GM19035 (cell line): ENCODE measurements at regions not wholly inside any gene's neighbourhood (a gene's known extent, or its start where the extent isn't known, plus 50 kb on each side); places are given as distances from the start of the nearest gene placed in this dataset.
"Not testable (repeated sequence)": the region's sequence is repeated elsewhere in the genome, so short reads cannot be mapped to it uniquely, and the experiment has no call there.

Experiments
- ATAC-seq: cut with Tn5 transposase; IDR thresholded peaks from one replicate; pipeline ENCODE4 v1.9.1; 2021; ENCODE audit not compliant: unreplicated experiment

DNA sequence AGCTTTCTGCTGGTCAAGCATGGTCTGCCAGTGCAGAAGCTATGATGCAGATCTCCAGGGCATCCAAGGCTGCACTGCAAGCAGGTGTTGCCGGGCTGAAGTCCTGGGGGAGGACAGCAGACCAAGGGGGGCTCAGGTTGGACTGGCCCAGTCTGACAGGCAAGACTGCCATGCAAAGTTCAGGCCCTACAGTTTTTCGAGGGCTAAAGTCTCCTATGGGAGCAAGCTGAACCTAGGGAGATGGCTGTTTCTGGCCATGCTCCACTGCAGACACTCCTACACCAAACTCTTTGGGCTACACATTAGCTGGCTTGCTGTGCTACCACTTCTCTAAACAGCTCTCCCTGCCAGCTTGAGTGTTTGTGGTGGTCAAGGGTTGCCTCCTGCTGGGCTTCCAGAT lies 130.0 kb upstream of the SYNCRIP start:
- ATAC-seq = no peak

GRCh38 chr6:85771925-85772430 lies 129.3 kb upstream of the SYNCRIP start:
- no peak for ATAC-seq

DNA sequence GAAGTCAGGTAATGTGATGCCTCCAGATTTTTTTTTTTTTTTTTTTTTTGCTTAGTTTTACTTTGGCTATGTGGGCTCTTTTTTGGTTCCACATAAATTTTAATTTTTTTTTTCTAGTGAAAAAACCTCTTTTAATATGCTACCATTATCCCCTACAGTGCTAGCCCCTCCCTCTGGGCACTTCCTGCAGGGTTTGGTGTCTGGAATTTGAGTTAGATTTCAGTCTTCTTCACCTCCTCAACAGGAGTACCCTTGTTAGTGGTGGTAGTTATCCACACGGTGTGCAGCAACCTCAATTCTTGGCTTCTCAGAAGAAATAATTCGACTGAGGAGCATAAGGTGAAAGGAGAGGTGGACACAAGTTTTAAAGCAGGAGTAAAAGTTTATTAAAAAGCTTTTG lies 128.8 kb upstream of the SYNCRIP start:
- ATAC-seq = no peak

DNA sequence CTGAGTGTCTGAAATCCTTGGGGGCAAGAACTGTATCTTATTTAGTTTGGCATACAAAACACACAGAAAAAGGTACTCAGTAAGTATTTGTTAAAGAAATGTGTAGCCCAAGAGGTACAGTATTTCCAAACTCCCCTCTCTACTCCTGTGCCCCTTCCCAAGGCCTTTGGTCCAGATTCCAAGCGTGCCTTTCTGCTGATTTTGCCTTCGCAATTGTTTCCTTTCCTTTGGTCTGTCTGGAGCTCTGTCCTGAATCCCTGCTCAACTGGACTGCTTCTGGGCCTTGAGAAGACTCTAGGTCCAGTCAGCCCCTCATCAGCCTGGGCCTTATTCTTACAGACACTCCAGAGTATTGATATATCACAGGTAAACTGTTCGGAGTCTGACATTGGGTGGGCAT lies 122.2 kb upstream of the SYNCRIP start:
- no peak for ATAC-seq

- ATAC-seq = no peak
Observed at GRCh38 chr6:85756982-85757381, 114.3 kb upstream of the SYNCRIP start.

DNA sequence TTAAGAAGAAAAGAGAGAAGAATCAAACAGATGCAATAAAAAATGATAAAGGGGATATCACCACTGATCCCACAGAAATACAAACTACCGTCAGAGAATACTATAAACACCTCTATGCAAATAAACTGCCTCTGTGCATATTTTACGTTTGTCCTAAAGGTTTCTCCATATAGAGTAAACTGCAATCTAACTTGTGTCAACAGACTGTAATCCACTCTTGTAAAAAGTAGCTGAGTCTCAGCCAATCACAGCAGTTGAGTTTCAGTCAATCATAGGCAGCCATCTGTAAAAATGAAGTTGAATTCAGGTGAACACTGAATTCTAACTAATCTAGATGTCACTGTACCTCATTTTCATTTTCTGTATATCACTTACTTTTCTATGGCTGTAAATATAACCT lies 112.2 kb upstream of the SYNCRIP start:
- no peak for ATAC-seq

DNA sequence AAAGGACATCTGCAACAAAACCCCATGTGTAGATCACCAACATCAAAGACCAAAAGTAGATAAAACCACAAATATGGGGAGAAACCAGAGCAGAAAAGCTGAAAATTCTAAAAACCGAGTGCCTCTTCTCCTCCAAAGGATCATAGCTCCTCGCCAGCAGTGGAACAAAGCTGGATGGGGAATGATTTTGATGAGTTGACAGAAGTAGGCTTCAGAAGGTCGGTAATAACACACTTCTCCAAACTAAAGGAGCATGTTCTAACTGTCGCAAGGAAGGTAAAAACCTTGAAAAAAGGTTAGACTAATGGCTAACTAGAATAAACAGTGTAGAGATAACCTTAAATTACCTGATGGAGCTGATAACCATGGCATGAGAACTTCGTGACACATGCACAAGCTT lies 109.9 kb upstream of the SYNCRIP start:
- ATAC-seq = no peak

- ATAC-seq = no peak
Observed at GRCh38 chr6:85751374-85752055, 108.8 kb upstream of the SYNCRIP start.

GRCh38 chr6:85750146-85750545 lies 107.5 kb upstream of the SYNCRIP start:
- not testable (repeated sequence) for ATAC-seq

- no peak for ATAC-seq
Observed at GRCh38 chr6:85749236-85749635, 106.5 kb upstream of the SYNCRIP start.

GRCh38 chr6:85747666-85748065 lies 105.0 kb upstream of the SYNCRIP start:
- ATAC-seq = no peak

DNA sequence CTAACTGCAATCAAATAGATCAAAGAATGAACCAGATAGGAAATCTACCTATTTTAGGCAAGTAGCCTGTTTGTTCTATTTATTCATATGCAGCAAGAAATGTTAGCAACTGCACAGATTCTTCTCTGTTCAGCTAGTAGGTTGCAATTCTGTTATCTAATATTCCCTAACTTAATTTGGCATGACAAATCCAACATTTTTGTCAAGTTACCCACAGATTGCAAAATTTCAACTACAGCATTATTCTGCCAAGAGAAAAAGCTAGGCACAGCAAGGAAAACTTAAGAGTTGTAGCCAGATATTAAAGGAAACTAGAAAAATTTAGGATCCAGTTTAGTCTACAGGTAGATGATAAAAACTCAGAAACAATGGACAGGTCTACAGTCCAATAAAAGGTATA lies 104.4 kb upstream of the SYNCRIP start:
- no peak for ATAC-seq

DNA sequence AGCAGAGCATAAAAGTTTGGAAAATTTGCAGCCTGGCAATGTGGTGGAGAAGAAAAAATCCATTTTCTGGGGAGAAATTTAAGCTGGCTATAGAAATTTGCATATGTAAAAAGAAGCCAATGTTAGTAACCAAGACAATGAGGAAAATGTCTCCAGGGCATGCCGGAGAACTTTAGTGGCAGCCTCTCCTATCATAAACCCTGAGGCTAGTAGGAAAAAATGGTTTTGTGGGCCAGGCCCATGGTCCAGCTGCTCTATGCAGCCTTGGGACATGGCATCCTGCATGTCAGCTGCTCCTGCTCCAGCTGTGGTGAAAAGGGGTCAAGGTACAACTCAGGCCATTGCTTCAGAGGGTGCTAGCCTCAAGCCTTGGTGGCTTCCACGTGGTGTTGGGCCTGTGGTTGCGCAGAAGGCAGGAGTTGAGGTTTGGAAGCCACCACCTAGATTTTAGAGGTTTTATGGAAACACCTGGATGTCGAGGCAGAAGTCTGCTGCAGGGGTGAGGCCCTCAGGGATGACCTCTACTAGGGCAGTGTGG lies 101.8 kb upstream of the SYNCRIP start:
- ATAC-seq = no peak

GRCh38 chr6:85726206-85726605 lies 83.5 kb upstream of the SYNCRIP start:
- ATAC-seq = no peak

- no peak for ATAC-seq
Observed at GRCh38 chr6:85715797-85716196, 73.1 kb upstream of the SYNCRIP start.

DNA sequence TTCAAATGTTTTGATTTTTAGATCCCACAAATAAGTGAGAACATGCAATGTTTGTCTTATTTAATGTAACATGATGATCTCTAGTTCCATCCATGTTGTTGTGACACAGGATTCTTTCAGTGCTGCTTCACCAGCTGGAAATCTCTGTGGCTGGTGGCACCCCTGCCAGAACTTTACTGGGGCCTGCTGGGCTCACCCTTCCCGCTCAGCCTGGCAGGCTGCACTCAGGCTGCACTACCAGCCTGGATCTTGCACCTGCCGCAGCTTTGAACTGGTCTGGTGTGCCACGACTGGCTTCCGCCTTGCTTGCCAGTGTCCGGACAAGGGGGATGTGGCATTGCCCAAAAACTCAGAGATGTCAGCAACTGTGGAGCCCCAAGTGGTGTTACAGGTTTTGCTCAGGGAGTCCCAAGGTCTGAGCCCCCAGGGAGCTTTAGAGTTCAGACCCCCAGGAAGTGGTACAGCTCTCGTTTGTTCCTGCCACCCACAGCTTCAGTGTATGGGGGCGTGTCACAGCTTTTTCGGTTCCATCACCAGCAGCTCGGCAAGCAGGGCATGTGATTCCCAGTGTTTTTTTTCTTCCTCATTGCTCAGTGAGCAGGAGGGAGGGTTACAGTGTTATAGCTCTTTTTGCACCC lies 72.3 kb upstream of the SYNCRIP start:
- no peak for ATAC-seq

- no peak for ATAC-seq
Observed at GRCh38 chr6:85712346-85712745, 69.7 kb upstream of the SYNCRIP start.

GRCh38 chr6:85707515-85708145 lies 64.9 kb upstream of the SYNCRIP start:
- not testable (repeated sequence) for ATAC-seq

- no peak for ATAC-seq
Observed at GRCh38 chr6:85706272-85706671, 63.6 kb upstream of the SYNCRIP start.

DNA sequence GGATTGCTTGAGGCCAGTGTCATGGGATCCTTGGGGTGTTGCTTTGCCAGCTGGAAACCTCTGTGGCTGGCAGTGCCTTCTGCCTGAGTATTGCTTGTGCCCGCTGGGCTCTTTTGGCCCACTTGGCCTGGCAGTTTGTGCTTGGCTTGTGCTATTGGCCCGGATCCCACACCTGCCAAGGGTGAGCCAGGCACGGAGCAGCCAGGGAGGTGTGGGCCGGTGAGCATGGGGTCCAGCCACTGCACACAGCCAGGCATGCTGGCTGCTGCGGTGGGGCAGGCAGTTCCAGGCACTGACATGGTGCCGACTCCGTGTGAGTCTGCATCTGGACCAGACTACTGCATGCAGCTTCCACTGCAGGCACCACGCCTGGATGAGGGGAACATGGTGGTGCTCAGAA lies 62.5 kb upstream of the SYNCRIP start:
- ATAC-seq = no peak

- ATAC-seq = no peak
Observed at GRCh38 chr6:85703406-85703805, 60.7 kb upstream of the SYNCRIP start.
